Stimulated activated CD4-positive, alpha-beta T cell treated with anti-CD3 and anti-CD28 coated beads, Interleukin-4, amount 100 ng/mL, for 24 hours (primary cell): ENCODE measurements at regions not wholly inside any gene's neighbourhood (a gene's known extent, or its start where the extent isn't known, plus 50 kb on each side); places are given as distances from the start of the nearest gene placed in this dataset.

Source experiments
- DNase-seq: peaks from one replicate; pipeline ENCODE4 v3.0.0-alpha.2; 2020

DNA sequence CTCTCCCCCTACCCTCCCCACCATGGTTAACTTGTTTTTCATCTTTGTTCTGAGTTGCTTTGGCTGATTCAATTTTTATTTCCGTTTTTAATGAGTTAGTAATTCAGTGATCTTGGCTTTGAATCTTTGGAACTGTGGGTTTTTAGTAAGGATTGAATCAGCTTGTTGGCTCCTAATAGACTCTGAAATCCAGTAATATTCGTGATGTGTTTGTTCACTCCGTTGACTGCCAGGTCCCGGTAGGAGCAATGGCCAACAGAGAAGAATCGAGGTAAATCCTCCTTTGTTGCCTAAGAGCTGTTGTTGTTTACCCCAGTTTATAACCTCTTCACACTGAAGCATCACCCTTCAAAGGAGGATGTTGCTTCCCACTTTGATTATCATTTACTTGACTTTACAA lies 92.7 kb downstream of the PCSK1 start:
- no peak for DNase-seq

DNA sequence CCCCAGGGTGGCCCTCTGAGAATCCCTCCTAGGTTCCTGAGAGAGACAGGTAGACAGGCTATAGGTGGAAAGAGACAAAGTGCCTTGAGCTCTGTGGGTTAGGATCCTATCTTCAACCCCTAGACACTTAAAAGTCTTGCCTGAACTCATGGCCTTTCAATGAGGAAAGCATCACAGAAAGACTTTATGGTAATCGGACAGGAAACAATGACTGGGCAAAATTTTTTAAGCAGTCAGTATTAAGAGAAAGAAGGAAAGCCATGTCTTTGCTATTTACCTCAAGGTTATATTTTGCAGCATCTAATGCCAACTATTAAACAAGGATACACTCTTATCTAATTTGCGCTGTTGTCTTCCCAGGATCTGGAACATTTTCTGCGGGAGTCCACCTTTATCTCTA lies 93.2 kb downstream of the PCSK1 start:
- no peak for DNase-seq

DNA sequence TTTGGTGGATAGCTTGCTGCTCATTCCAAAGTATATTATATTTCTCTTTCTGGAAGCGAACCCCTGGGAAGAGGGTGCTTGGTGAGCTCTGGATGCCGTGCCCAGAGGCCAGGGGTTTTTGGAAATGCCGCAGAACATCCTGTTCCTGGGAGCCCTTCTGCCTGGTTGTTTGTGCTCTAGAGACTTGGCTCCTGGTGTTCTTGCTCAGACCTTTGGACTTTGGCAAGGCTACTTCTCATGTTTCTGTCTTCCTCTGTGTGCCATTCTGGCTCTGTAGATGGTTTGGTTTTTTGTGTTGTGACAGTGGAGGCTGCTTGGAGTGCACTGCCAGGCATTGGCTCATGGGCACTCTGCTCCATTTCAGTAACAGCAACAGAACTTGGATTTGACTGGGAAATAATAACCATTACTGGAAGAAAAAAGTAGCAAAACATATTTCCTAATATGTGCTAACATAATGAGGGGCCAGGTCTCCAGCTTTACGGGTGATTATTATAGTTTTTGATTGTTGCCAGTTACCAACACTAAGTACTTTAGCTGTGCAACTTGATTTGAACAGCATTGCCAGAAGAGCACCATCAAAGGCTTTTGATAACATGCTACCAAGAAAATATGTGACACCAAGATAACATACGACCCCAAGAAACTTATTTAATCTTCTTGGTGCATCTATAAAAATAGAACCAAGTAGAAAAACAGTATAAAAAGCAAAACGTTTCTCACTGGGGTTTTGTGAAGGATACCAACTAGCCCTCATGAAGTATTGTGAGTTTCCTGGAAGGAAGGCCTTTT lies 94.2 kb downstream of the PCSK1 start:
- no peak for DNase-seq

DNA sequence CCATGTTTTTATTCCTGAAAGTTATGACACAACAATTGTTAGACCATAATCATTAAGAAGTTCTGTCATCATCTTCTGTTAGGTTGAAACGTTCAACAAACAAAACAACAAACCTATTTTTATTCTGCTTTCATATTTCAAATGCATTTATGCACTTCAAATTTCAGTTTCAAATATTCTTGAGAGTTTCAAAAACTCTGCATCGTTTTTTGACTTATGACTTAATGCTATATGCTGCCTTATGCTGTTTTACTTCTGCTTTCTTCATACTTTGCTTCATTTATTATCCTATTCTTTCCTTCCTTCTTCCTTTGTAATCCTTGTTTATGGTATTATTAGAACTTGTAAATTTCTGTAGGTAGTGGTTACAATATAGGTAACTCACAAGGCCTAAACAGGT lies 95.0 kb downstream of the PCSK1 start:
- no peak for DNase-seq

DNA sequence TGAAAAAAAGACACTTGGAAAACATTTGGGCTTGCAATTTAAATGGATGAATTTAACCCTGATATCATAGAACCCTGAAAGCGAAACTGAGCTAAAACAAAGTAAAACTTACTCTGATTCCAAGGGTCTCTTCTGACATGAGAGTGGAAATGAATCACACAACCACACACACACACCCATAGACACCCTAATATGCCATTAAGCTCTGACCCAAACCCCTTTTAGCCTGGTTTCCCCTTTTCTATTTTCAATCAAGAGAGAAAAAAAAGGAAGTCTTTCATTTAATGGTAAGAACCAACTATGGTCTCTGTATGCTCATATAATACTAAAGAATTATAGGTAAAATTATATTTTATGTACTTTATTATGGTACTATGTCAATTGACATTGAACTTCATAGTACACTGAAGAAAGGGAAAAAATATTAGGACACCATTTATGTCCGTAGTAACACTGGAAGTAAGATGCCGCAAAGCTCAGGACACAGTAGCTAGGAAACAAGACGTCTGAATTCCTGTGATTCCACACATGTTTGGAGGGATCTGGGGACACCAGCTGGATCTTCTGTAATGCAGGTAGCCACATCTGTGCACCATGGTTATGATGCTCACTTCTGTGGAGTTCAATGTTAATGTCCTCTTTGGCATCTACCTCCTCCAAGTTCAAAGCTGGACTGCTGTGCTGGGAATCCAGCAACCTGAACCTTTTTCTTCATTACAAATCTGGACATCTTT lies 95.8 kb downstream of the PCSK1 start:
- DNase-seq: no peak

DNA sequence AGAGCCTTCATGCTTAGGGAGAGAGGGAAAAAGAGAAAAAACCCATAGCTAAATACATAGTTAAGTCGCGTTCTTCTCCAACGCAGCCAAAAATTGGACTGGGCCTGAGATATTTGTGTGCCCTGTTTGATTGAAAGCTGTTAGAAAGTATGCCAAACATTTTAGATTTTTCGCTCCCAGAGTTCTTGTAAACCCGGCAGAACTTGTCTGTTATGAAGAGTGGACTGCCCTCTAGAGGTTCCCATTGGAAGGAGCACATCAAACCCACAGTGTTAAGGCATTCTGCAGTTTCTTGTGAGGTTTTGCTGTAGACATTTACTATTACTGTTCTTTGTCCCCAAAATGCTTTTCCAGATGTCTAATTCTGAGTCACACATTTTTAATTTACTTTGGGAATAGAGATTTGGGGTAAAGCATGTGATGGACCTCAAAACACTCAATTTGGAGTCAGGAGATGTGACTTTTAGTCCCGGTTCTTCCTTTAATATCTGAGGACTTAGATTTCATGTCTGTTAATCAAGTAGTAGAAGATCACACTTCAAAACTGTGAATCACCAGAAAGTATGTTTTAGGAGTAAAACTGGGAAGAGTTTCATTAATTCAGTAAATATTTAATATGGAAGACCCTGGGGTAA lies 96.6 kb downstream of the PCSK1 start:
- DNase-seq: peak; percentile 73

DNA sequence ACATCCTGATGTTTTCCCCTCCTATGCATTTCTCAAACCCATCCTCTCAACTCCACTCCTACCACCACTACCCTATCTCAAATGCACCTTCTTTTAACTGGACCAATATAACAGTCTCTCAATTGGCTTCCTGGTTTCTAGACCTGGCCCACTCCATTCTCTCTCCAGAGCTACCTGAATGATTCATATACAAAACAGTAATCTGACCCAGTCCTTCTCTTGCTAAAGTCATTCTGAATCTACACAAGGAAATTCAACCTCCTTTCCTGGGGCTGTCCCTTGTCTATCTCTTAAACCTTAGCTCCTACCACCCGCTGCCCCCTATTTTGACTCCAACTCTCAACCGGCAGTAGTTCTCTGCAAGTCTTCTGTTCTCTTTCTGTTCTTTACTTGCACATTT lies 97.2 kb downstream of the PCSK1 start:
- no peak for DNase-seq

DNA sequence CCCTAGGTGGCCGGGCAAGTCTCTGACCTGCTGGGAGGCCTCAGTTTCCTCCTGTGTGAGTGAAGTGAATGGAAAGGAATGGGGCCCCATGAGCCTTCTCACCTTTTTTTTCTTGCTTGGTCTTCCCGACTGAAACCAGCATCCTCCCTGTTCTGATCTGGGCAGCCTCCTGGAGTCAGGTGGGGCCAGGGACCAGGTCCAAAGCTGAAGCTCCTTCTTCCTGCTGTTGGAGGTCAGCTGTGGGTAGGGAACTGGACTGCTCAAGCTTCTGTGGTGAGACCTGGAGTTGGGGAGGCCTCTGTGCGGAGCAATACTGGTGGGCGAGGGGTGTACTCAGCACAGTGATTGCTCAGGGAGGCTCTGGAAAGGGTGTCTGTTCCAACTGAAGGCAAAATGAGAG lies 99.7 kb downstream of the PCSK1 start:
- DNase-seq: no peak

DNA sequence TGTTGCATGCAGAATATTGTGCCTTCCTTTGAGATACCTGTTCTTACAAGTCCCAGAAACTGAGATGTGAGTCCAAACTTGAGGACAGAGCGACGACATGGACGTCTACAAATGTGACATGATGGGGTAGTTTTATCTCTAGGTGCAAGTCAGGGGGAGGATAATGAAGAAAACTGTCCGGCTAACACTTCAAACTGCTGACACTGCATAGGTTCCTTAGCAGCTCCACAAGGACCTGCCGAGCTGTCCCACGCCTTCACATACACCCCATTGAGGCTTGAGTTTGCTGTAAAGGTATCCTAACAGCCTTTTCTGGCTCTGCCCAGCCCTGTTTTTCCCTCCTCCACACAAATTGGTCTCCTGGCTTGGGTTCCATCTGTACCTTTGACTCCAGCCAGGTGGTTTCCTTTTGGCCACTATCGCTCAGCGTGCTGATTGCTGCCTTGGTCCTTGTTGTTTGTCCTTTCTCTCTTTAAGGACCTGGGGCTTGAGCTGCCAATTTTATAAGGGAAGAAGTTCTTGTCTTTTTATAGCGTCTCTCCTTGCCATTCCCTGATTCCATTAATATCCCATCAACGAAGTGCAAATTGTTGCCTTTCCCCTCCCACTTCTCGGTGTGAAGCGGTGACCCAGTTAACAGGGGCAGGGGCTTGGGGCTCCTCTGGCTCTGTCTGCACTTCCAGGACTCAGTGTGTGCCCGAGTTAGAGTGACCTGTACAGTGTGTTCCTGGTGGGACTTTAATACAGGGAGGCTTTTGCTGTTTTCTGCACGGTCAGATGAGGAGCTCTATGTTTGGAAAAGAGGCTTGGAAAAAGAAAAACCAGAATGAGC lies 100.3 kb downstream of the PCSK1 start:
- no peak for DNase-seq

DNA sequence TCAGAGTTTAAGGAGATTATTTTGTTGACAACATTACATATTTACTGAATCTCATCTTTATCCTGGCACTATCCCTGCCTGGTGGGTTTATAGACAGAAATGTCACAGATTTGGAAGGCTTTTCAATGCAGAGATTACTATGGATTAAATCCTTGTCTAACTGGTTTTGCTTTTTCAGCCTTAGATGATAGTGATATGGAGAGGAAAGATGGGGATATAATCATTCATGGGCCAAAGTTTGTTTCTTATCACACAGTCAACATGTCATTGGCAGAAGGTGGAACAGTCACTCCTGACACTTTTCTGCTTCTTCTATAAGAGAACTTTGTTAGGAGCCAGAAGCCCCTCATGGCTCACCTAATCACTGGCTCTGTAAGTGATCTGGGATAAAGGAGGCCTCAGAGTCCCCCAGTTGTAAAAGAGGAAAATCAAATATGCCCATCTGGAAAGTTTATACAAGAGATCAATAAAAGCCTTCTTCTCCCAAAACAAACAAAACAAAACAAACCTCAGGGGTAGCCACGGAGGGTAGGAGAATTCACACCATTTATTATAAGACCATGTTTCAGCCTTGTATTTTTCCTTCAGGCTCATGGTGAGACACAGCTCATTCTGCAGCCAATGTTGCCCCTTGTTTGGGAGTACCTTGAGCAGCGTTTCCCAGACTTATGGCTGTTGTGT lies 101.2 kb downstream of the PCSK1 start:
- DNase-seq: no peak

DNA sequence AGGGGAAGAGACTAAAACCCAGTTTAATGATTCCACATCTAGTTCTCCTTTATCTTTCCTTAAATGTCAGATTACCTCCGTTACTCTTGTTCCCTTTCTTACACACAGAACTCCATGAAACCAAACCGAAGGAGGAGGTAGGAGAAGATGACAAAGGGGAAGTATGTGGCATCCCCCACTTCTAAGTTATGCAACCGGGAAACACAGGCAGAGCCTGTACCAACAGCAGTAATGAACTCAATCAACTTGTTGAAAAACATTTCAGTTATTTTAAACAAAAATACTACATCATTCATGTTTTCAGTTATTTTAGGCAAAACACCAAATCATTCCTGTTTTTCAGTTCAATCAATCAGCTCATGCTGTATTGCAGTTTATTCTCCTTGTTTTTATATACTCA lies 101.8 kb downstream of the PCSK1 start:
- no peak for DNase-seq

DNA sequence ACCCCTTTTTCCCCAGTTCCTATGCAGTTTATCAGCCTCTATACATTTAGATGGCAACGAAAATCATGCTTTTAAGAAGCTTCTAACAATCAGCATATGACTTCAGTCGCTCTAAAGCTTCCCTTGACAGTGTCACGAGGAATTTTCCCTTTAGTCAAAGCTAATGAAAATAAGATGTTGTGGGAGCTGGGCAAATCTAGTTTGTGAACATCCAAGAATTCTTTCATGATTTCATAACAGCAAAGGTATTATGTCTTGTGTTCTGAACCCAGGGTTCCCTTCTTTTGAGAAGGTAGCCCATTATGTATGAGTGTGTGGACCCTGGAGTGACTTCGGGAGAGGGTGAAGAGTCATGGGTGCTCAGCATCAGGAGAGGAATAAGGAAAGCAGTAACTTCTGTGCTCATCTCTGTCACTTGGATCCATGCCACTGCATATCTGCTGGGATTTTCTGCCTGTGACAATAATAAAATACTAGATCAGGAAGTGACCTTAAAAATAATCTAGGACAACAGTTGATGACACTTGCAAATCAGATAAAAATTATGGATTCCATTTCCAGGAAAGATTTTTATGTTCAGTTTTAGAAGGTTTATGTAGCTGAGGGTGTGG lies 102.4 kb downstream of the PCSK1 start:
- DNase-seq: no peak

DNA sequence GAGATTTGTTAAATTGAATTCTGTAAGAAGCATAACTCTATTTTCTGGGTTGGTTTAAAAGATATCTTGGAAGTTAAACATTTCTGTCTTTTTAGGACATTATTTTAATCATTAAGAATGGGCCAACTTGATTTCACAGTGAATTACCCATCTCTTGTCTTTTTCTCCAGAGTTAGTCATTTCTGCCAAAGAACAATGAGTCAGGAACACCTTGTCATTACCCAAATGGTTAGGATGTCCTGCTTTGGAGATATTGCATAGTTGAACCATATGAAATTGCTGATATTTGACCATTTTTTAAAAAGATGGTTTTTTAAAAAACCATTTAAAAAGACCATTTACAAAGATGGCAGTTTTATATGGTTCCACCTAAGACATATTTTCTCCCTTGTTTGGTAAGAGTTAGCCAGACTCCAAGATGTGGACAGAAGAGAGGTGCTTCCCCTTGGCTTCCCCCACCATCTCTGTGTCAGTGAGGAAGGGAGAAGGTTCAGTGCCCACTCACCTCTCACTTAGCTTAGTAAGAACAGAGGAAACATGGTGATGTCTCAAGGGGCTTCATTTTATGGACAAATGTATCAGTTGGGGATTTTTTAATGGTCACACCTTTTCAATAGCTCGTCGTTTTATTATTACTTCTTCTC lies 103.0 kb downstream of the PCSK1 start:
- no peak for DNase-seq

DNA sequence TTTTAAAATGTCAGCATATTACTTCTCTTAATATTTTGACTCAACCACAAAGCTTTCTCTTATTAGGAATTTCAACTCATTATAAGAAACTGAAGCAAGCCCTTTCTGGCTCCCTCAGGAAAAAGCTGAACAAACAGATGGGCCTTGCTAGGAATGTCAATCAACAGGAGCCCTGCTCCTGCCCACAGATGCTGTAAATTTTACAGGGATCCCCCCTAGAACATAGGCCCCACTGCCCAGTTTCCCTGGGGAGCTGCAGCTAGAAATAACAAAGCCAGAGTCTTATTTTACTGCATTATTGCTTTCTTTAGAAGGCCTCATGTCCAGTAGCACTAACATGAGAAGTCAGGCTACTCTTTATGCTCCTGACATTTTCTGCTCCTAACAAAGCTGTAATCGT lies 103.8 kb downstream of the PCSK1 start:
- no peak for DNase-seq

DNA sequence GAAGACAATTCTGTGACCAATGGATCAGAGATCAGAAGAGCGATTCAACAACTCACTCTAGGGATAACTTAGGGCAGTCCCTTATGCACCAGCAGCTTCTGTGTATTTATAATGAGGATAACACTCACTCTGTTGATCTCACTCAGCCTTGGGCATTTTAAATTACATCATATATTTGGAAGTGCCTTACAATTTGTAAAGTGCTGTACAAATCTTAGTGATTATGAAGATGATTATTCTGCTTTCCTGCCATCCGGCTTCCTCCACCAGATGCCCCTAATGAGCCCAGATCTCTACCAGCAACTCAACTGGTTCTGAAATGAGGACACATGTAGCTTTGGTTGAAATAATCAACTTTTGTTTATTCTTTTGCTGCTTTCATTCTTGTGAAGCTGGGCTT lies 105.3 kb downstream of the PCSK1 start:
- no peak for DNase-seq

DNA sequence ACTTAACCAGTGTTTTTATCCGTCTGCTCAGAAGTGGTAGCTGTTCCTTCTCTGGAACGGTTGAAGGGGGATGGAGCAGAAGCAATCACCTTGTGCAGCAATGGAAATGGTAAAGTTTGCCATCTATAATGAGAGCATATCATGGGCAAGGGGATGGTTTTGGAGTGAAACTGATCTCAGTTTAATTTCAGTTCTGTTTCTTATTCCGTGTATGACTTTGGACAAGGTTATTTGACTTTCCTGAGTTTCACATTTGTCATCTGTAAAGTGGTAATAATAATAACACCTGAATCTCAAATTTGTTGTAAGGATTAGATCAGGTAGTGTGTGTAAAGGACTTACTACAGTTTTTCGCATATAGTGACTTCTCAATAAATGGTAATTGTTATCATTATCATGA lies 106.1 kb downstream of the PCSK1 start:
- DNase-seq: no peak

DNA sequence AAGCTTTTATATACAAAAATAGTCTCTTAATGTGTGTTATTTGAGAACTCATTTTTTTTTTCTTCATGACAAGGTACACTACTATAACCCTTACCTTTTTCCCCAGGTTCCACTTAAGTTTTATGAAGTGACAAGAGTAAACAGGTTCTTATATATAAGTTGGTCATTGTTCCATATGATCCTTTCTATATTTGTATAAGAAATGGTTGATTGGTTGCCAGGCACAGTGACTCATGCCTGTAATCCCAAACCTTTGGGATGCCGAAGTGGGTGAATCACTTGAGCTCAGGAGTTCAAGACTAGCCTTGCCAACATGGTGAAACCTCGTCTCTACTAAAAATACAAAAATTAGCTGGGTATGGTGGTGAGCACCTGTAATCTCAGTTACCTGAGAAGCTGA lies 108.3 kb downstream of the PCSK1 start:
- no peak for DNase-seq

DNA sequence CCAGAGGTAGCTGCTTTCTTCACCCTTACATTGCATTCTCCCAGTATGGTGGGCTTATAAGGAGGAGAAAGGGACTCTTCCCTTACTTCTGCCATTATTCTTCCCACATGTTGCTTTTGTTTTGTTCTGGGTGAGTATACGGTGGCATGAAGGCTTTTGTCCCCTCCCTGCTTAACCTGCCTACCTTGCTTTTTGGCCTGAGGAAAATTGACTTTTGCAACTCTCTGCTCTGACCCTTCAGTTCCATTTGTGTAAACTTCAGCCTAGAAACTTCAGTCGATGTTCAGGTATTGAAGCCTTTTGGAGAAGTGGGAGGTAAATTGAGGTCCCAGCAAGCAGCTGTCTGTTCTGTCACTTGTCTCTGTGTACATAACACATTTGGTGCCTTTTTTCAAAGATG lies 110.2 kb downstream of the PCSK1 start:
- no peak for DNase-seq

DNA sequence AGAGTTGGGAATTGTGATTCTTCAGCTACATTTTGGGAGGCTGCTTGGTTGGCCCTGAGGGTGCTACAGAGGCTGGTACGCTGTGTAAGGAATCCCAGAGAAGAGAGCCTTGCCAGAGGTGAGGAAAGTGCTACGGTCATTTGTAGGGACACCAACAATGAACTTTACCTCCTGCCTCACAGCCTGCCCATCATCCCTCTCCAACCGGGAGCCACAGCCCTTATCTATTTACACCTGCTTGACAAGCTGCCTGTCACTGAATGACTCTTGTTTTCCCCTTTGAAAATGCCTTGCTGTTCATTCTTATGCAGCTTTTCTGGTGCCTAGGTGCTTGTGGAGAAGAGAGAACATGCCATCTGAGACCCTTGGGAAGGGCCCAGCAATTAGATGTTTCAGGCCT lies 110.8 kb downstream of the PCSK1 start:
- DNase-seq: no peak

DNA sequence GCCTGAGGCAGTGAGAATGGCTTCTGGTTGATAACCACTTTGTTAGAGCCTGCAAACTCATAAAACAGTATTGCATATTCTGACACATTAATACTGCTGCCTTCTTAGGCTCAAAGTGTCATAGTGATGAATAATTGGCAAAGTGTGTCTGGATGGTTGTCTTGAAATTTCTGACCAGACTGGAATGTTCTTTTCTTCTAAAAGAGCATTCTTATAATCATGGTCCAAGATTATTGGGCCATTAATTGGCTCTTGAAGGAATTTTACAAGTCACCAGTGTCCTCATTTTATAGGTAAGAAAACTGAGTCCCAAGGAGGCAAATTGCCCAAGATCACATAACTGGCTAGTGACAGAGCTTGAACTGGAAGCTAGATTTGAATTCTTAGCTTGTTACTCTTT lies 111.7 kb downstream of the PCSK1 start:
- no peak for DNase-seq

DNA sequence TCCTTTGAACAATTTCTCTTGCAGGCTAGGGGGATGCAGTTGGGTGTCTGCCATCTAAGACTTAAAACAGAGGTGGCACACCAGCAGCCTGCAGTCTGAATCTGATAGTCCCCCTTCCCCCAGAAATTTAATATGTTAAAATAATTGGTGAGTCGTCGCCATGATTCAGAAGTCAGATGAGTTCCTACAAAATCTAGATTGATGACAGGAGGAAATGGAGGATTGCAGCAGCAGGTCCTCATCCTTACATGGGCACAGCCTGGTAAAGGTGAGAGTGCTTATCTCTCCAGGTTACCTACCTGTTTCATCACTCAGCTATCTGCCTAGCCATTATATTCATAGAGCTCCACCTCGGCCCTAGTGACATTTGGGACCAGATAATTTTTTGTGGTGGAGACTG lies 112.3 kb downstream of the PCSK1 start:
- DNase-seq: no peak
